ENCODE measurements at regions not wholly inside any gene's neighbourhood (a gene's known extent, or its start where the extent isn't known, plus 50 kb on each side); places are given as distances from the start of the nearest gene placed in this dataset.

GRCh38 chr13:50152655-50153309 lies 137.5 kb downstream of the KCNRG start:
- no peak for TF ChIP-seq CTCF (IDR thresholded peaks at IDR 0.05; ENCODE audit: control insufficient read depth, insufficient read depth, low read depth, low read length, missing control alignments)
- DNase-seq (ENCODE audit: low read depth), result no peak
- H3K4me3 ChIP-seq (ENCODE audit: control insufficient read depth, low read depth, low read length), result no peak overlapping the region

- no peak for DNase-seq (ENCODE audit: low read depth)
- H3K4me3 ChIP-seq (ENCODE audit: control insufficient read depth, low read depth, low read length), result no peak overlapping the region
- TF ChIP-seq CTCF (IDR thresholded peaks at IDR 0.05; ENCODE audit: control insufficient read depth, insufficient read depth, low read depth, low read length, missing control alignments), result no peak
Measured at GRCh38 chr13:50153401-50153800, 138.2 kb downstream of the KCNRG start.

- TF ChIP-seq CTCF (IDR thresholded peaks at IDR 0.05; ENCODE audit: control insufficient read depth, insufficient read depth, low read depth, low read length, missing control alignments), result no peak
- H3K4me3 ChIP-seq (ENCODE audit: control insufficient read depth, low read depth, low read length), result no peak overlapping the region
- DNase-seq (ENCODE audit: low read depth), result no peak
Measured at GRCh38 chr13:50153876-50154275, 138.6 kb downstream of the KCNRG start.

- no peak for TF ChIP-seq CTCF (IDR thresholded peaks at IDR 0.05; ENCODE audit: control insufficient read depth, insufficient read depth, low read depth, low read length, missing control alignments)
- no peak for DNase-seq (ENCODE audit: low read depth)
- no peak overlapping the region for H3K4me3 ChIP-seq (ENCODE audit: control insufficient read depth, low read depth, low read length)
Measured at GRCh38 chr13:50154697-50155096, 139.5 kb downstream of the KCNRG start.

- peak; percentile 28 for DNase-seq (ENCODE audit: low read depth)
- no peak for TF ChIP-seq CTCF (IDR thresholded peaks at IDR 0.05; ENCODE audit: control insufficient read depth, insufficient read depth, low read depth, low read length, missing control alignments)
- no peak overlapping the region for H3K4me3 ChIP-seq (ENCODE audit: control insufficient read depth, low read depth, low read length)
Measured at GRCh38 chr13:50156140-50156539, 140.9 kb downstream of the KCNRG start.

GRCh38 chr13:50156561-50157127 lies 141.4 kb downstream of the KCNRG start:
- H3K4me3 ChIP-seq (ENCODE audit: control insufficient read depth, low read depth, low read length), result no peak overlapping the region
- TF ChIP-seq CTCF (IDR thresholded peaks at IDR 0.05; ENCODE audit: control insufficient read depth, insufficient read depth, low read depth, low read length, missing control alignments), result no peak
- no peak for DNase-seq (ENCODE audit: low read depth)

Data from AG09309 (cell line).